SJSA1 (cell line): ENCODE measurements at regions not wholly inside any gene's neighbourhood (a gene's known extent, or its start where the extent isn't known, plus 50 kb on each side); places are given as distances from the start of the nearest gene placed in this dataset.
A peak's percentile ranks its signal among the peaks of the same experiment; 100 is the strongest.
"Not testable (repeated sequence)": the region's sequence is repeated elsewhere in the genome, so short reads cannot be mapped to it uniquely, and the experiment has no call there.

ENCODE experiments used
- DNase-seq, 2 experiments: peaks; one replicate each; pipeline ENCODE4 v3.0.0-alpha.2; 2015 to 2020; ENCODE audit warnings: low spot score in 2 of 2, low read depth in 1 of 2
- H3K27ac ChIP-seq: fragments of 250-450 bp; sonication (Bioruptor Pico); 2 replicates; pipeline ENCODE4 v1.5.1; 2020; ENCODE audit warnings: mild to moderate bottlenecking, moderate library complexity
- H3K27me3 ChIP-seq: fragments of 250-450 bp; sonication (Bioruptor Pico); replicated peaks from 2 replicates; pipeline ENCODE4 v1.5.1; 2020; ENCODE audit warnings: mild to moderate bottlenecking, moderate library complexity
- H3K36me3 ChIP-seq: fragments of 250-450 bp; sonication (Bioruptor Pico); 2 replicates; pipeline ENCODE4 v1.5.1; 2020; ENCODE audit warnings: mild to moderate bottlenecking
- H3K4me1 ChIP-seq: fragments of 250-450 bp; sonication (Bioruptor Pico); replicated peaks from 2 replicates; pipeline ENCODE4 v1.6.1; 2021; ENCODE audit warnings: mild to moderate bottlenecking
- H3K4me3 ChIP-seq: fragments of 250-450 bp; sonication (Bioruptor Pico); 2 replicates; pipeline ENCODE4 v1.5.1; 2020; ENCODE audit warnings: mild to moderate bottlenecking
- H3K9me3 ChIP-seq: fragments of 250-450 bp; sonication (Bioruptor Pico); replicated peaks from 2 replicates; pipeline ENCODE4 v1.5.1; 2020; ENCODE audit warnings: mild to moderate bottlenecking

- no peaks in the 10 kb centered on the region for H3K36me3 ChIP-seq
- no peaks in the 10 kb centered on the region for H3K9me3 ChIP-seq
- no peak for DNase-seq
Measured at GRCh38 chr2:128663371-128664050, 344.8 kb upstream of the HS6ST1 start.

GRCh38 chr2:128664499-128664971, 345.9 kb upstream of the HS6ST1 start:
- H3K27me3 ChIP-seq: no peaks in the 10 kb centered on the region
- no peaks in the 10 kb centered on the region for H3K4me1 ChIP-seq
- H3K4me3 ChIP-seq: no peak overlapping the region
- no peak for DNase-seq
- H3K9me3 ChIP-seq: no peaks in the 10 kb centered on the region
- no peaks in the 10 kb centered on the region for H3K36me3 ChIP-seq
- no peak overlapping the region for H3K27ac ChIP-seq

More at GRCh38 chr2:128663371-128664050, 344.8 kb upstream of the HS6ST1 start:
- no peak overlapping the region for H3K27ac ChIP-seq
- no peaks in the 10 kb centered on the region for H3K4me1 ChIP-seq
- no peak overlapping the region for H3K4me3 ChIP-seq
- no peaks in the 10 kb centered on the region for H3K27me3 ChIP-seq

- Histone ChIP-seq H3K9me3 (no peaks in the 10 kb centered on the region), H3K27me3 (no peaks in the 10 kb centered on the region), H3K27ac (no peak overlapping the region), H3K4me1 (no peaks in the 10 kb centered on the region), H3K36me3 (no peaks in the 10 kb centered on the region), H3K4me3 (no peak overlapping the region)
- no peak for DNase-seq
Measured at GRCh38 chr2:128665113-128665512, 346.4 kb upstream of the HS6ST1 start.

GRCh38 chr2:128666596-128666995, 347.9 kb upstream of the HS6ST1 start:
- H3K27ac ChIP-seq: no peak overlapping the region
- no peak overlapping the region for H3K4me3 ChIP-seq
- H3K4me1 ChIP-seq: no peaks in the 10 kb centered on the region
- no peaks in the 10 kb centered on the region for H3K36me3 ChIP-seq
- no peak for DNase-seq
- no peaks in the 10 kb centered on the region for H3K9me3 ChIP-seq
- no peaks in the 10 kb centered on the region for H3K27me3 ChIP-seq

- Histone ChIP-seq H3K9me3 (no peaks in the 10 kb centered on the region), H3K4me1 (no peaks in the 10 kb centered on the region), H3K27ac (no peak overlapping the region), H3K36me3 (no peaks in the 10 kb centered on the region), H3K4me3 (no peak overlapping the region), H3K27me3 (no peaks in the 10 kb centered on the region)
- DNase-seq: no peak
Measured at GRCh38 chr2:128667391-128667790, 348.7 kb upstream of the HS6ST1 start.

- Histone ChIP-seq H3K27me3 (no peaks in the 10 kb centered on the region), H3K27ac (no peak overlapping the region), H3K4me1 (no peaks in the 10 kb centered on the region), H3K9me3 (no peaks in the 10 kb centered on the region), H3K36me3 (no peaks in the 10 kb centered on the region), H3K4me3 (no peak overlapping the region)
- no peak for DNase-seq
Measured at GRCh38 chr2:128668946-128669345, 350.3 kb upstream of the HS6ST1 start.

- H3K27ac ChIP-seq: no peak overlapping the region
- no peaks in the 10 kb centered on the region for H3K9me3 ChIP-seq
- no peak overlapping the region for H3K4me3 ChIP-seq
- DNase-seq: no peak
- H3K36me3 ChIP-seq: no peaks in the 10 kb centered on the region
- H3K4me1 ChIP-seq: no peaks in the 10 kb centered on the region
- no peaks in the 10 kb centered on the region for H3K27me3 ChIP-seq
Measured at GRCh38 chr2:128670066-128670465, 351.4 kb upstream of the HS6ST1 start.

- DNase-seq, H3K36me3 ChIP-seq, H3K27me3 ChIP-seq, H3K9me3 ChIP-seq, H3K4me3 ChIP-seq, H3K4me1 ChIP-seq, H3K27ac ChIP-seq: not testable (repeated sequence)
Measured at GRCh38 chr2:128671981-128672757, 353.5 kb upstream of the HS6ST1 start.

GRCh38 chr2:128679680-128680079, 361.0 kb upstream of the HS6ST1 start:
- not testable (repeated sequence) for H3K4me3 ChIP-seq, H3K36me3 ChIP-seq, H3K9me3 ChIP-seq, H3K4me1 ChIP-seq, H3K27me3 ChIP-seq, H3K27ac ChIP-seq
- DNase-seq: peak in 1 of 2 experiments; percentile 15

GRCh38 chr2:128681507-128681906, 362.8 kb upstream of the HS6ST1 start:
- no peak overlapping the region for H3K4me3 ChIP-seq

GRCh38 chr2:128682266-128682665, 363.6 kb upstream of the HS6ST1 start:
- no peaks in the 10 kb centered on the region for H3K27me3 ChIP-seq
- peak in 1 of 2 experiments; percentile 22 for DNase-seq
- no peak overlapping the region for H3K4me3 ChIP-seq
- H3K4me1 ChIP-seq: no peaks in the 10 kb centered on the region
- no peaks in the 10 kb centered on the region for H3K36me3 ChIP-seq
- no peak overlapping the region for H3K27ac ChIP-seq
- H3K9me3 ChIP-seq: no peaks in the 10 kb centered on the region

More at GRCh38 chr2:128681507-128681906, 362.8 kb upstream of the HS6ST1 start:
- no peaks in the 10 kb centered on the region for H3K4me1 ChIP-seq
- no peak overlapping the region for H3K27ac ChIP-seq
- peak in 1 of 2 experiments; percentile 23 for DNase-seq
- no peaks in the 10 kb centered on the region for H3K27me3 ChIP-seq
- H3K36me3 ChIP-seq: no peaks in the 10 kb centered on the region
- H3K9me3 ChIP-seq: no peaks in the 10 kb centered on the region

- H3K27ac ChIP-seq: no peak overlapping the region
- no peaks in the 10 kb centered on the region for H3K36me3 ChIP-seq
- no peaks in the 10 kb centered on the region for H3K27me3 ChIP-seq
- no peaks in the 10 kb centered on the region for H3K9me3 ChIP-seq
- peak in 1 of 2 experiments; percentile 28 for DNase-seq
- no peak overlapping the region for H3K4me3 ChIP-seq
- no peaks in the 10 kb centered on the region for H3K4me1 ChIP-seq
Measured at GRCh38 chr2:128682729-128683284, 364.1 kb upstream of the HS6ST1 start.

GRCh38 chr2:128684523-128684922, 365.9 kb upstream of the HS6ST1 start:
- no peaks in the 10 kb centered on the region for H3K4me1 ChIP-seq
- no peak for DNase-seq
- H3K27ac ChIP-seq: no peak overlapping the region
- no peaks in the 10 kb centered on the region for H3K9me3 ChIP-seq
- H3K36me3 ChIP-seq: no peaks in the 10 kb centered on the region
- H3K27me3 ChIP-seq: no peaks in the 10 kb centered on the region
- H3K4me3 ChIP-seq: no peak overlapping the region

GRCh38 chr2:128685841-128686496, 367.3 kb upstream of the HS6ST1 start:
- Histone ChIP-seq H3K36me3 (no peaks in the 10 kb centered on the region), H3K4me1 (no peaks in the 10 kb centered on the region), H3K4me3 (no peak overlapping the region), H3K27ac (no peak overlapping the region), H3K27me3 (no peaks in the 10 kb centered on the region), H3K9me3 (no peaks in the 10 kb centered on the region)
- no peak for DNase-seq
